SH-SY5Y (cell line): ENCODE measurements at regions not wholly inside any gene's neighbourhood (a gene's known extent, or its start where the extent isn't known, plus 50 kb on each side); places are given as distances from the start of the nearest gene placed in this dataset.

Source experiments
- GATA2 ChIP-seq: IDR thresholded peaks from 2 replicates; pipeline ENCODE4 v1.6.1; 2011; ENCODE audit warnings: mild to moderate bottlenecking, low read depth, low read length
- GATA3 ChIP-seq: IDR thresholded peaks from 2 replicates; pipeline ENCODE4 v1.6.1; 2011; ENCODE audit warnings: low read depth, mild to moderate bottlenecking, low read length, moderate library complexity

DNA sequence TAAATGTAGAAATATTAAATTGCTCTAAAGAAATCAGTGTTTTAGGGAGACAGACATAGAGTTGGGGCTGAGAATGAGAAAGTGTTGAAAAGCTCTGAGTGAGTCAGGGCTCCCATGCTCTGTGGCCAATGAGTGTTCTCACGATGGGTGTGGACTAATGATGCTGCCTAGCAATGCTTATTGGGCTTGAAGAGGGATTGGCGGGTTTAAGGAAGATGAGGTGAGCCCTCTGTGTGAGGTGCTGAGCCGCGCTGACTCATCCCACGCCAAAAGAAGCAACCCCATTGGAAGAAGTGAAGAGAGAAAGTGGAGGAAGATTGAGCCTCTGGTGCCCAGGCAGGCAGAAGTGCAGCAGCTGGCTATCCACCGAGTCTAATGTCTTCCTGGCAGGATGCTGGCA lies 65.1 kb upstream of the DPT start:
- TF ChIP-seq GATA2 (no peak), GATA3 (no peak)
